Left renal cortex interstitium (tissue), 4 donors: ENCODE measurements at regions not wholly inside any gene's neighbourhood (a gene's known extent, or its start where the extent isn't known, plus 50 kb on each side); places are given as distances from the start of the nearest gene placed in this dataset.
A peak's percentile ranks its signal among the peaks of the same experiment; 100 is the strongest.

Experiments used
- DNase-seq, 4 donors: peaks; one replicate each; pipeline ENCODE4 v3.0.0-alpha.2; 2013; ENCODE audit warnings: low read depth in 4 of 4, low spot score in 2 of 4, missing footprints in 1 of 4

GRCh38 chr7:3192669-3193068, 108.4 kb upstream of the SDK1 start:
- no peak for DNase-seq

- DNase-seq = no peak
These were observed 107.5 kb upstream of the SDK1 start for GRCh38 chr7:3193379-3194120.

- peak in 1 of 4 donors; percentile 39 for DNase-seq
These were observed 106.4 kb upstream of the SDK1 start for GRCh38 chr7:3194501-3195141.

GRCh38 chr7:3195160-3195559, 105.9 kb upstream of the SDK1 start:
- DNase-seq = no peak

GRCh38 chr7:3196629-3197400, 104.2 kb upstream of the SDK1 start:
- no peak for DNase-seq

GRCh38 chr7:3197567-3198213, 103.4 kb upstream of the SDK1 start:
- DNase-seq = no peak

- no peak for DNase-seq
These were observed 102.7 kb upstream of the SDK1 start for GRCh38 chr7:3198316-3198715.

- DNase-seq = no peak
These were observed 100.5 kb upstream of the SDK1 start for GRCh38 chr7:3200504-3200903.

GRCh38 chr7:3201306-3201705, 99.7 kb upstream of the SDK1 start:
- DNase-seq = no peak

GRCh38 chr7:3201937-3202710, 98.9 kb upstream of the SDK1 start:
- no peak for DNase-seq

- no peak for DNase-seq
These were observed 96.5 kb upstream of the SDK1 start for GRCh38 chr7:3204526-3204925.

- DNase-seq = no peak
These were observed 95.0 kb upstream of the SDK1 start for GRCh38 chr7:3206101-3206500.

GRCh38 chr7:3206771-3207191, 94.3 kb upstream of the SDK1 start:
- no peak for DNase-seq

- DNase-seq = no peak
These were observed 93.6 kb upstream of the SDK1 start for GRCh38 chr7:3207387-3207902.

- DNase-seq = no peak
These were observed 90.5 kb upstream of the SDK1 start for GRCh38 chr7:3210531-3210930.

- DNase-seq = no peak
These were observed 87.0 kb upstream of the SDK1 start for GRCh38 chr7:3214090-3214413.

- DNase-seq = peak in 1 of 4 donors; percentile 50
These were observed 85.1 kb upstream of the SDK1 start for GRCh38 chr7:3215624-3216585.

- no peak for DNase-seq
These were observed 83.9 kb upstream of the SDK1 start for GRCh38 chr7:3217166-3217565.
